A549 (cell line): ENCODE measurements at regions not wholly inside any gene's neighbourhood (a gene's known extent, or its start where the extent isn't known, plus 50 kb on each side); places are given as distances from the start of the nearest gene placed in this dataset.

Experiments
- ATAC-seq, 2 experiments: fragments of 200-7000 bp in 1 of 2; fragments of >200 bp in 1 of 2; cut with Nextera tagmentation in 1 of 2; cut with Tn5 transposase in 1 of 2; 3 replicates each; pipeline versions ENCODE4 v1.8.0 to v1.9.1; 2018 to 2020; ENCODE audit warnings: mild to moderate bottlenecking in 1 of 2, moderate library complexity in 1 of 2
- CTCF ChIA-PET: fragments of 300-600 bp; sonication (Branson Sonifier 250); formaldehyde crosslinking; extraction: SDS; loops from one replicate; lab custom pipeline; 2021; ENCODE audit warnings: antibody characterized with exemption, inconsistent platforms; lab: Yijun Ruan, JAX
- POLR2A ChIA-PET: fragments of 350-600 bp; formaldehyde crosslinking; extraction: SDS; loops from one replicate; lab custom pipeline; 2021; ENCODE audit warnings: antibody characterized with exemption, inconsistent platforms; lab: Yijun Ruan, JAX
- DNase-seq, 2 experiments: peaks; one replicate each; pipeline versions ENCODE4 v3.0.0 to v3.0.0-alpha.2; 2011 to 2016; ENCODE audit warnings: low read depth in 1 of 2, low spot score in 1 of 2
- FAIRE-seq: peaks from 2 replicates; lab custom pipeline; 2011; peaks lifted over from hg19 to GRCh38; lab: Jason Lieb, UNC
- H3K27ac ChIP-seq, 2 experiments: fragments of >200 bp; sonication (Bioruptor Twin); formaldehyde crosslinking; 3 replicates each; pipeline ENCODE4 v1.5.1; 2016 to 2017
- H3K4me1 ChIP-seq: fragments of >200 bp; sonication (Bioruptor Twin); formaldehyde crosslinking; 3 replicates; pipeline ENCODE4 v1.6.1; 2016
- H3K4me2 ChIP-seq: fragments of >200 bp; sonication (Bioruptor Twin); formaldehyde crosslinking; 3 replicates; pipeline ENCODE4 v1.6.1; 2016
- H3K4me3 ChIP-seq: fragments of >200 bp; sonication (Bioruptor Twin); formaldehyde crosslinking; 3 replicates; pipeline ENCODE4 v1.5.1; 2016
- H3K9me3 ChIP-seq: fragments of >200 bp; sonication (Bioruptor Twin); formaldehyde crosslinking; 3 replicates; pipeline ENCODE4 v1.6.1; 2016
- ATOH8 ChIP-seq: fragments of 250-450 bp; sonication (Bioruptor Pico); IDR thresholded peaks from 2 replicates; pipeline ENCODE4 v1.5.0; 2020; ENCODE audit warnings: low read depth, mild to moderate bottlenecking, moderate library complexity
- BCL3 ChIP-seq: fragments of >200 bp; sonication (Bioruptor Twin); formaldehyde crosslinking; IDR thresholded peaks from 3 replicates; pipeline ENCODE4 v1.6.1; 2016
- CBX2 ChIP-seq: fragments of 200-600 bp; sonication (generic); IDR thresholded peaks from 2 replicates; pipeline ENCODE4 v1.6.1; 2016; ENCODE audit warnings: low read depth, mild to moderate bottlenecking, borderline replicate concordance
- CEBPB ChIP-seq, 2 experiments: fragments of >200 bp in 1 of 2; sonication (Bioruptor Twin) in 1 of 2; formaldehyde crosslinking in 1 of 2; IDR thresholded peaks; 2 replicates each; pipeline ENCODE4 v1.6.1; 2012 to 2016
- CHD4 ChIP-seq: fragments of 200-600 bp; sonication (generic); IDR thresholded peaks from 2 replicates; pipeline ENCODE4 v1.6.1; 2016; ENCODE audit warnings: antibody characterized with exemption, mild to moderate bottlenecking, borderline replicate concordance
- CTCF ChIP-seq: fragments of >200 bp; sonication (Bioruptor Twin); formaldehyde crosslinking; IDR thresholded peaks from 3 replicates; pipeline ENCODE4 v1.5.1; 2016
- E2F6 ChIP-seq: IDR thresholded peaks from 2 replicates; pipeline ENCODE4 v1.6.1; 2012; ENCODE audit warnings: low read depth, borderline replicate concordance
- ELK1 ChIP-seq: fragments of 150-350 bp; IDR thresholded peaks from 2 replicates; pipeline ENCODE4 v1.6.1; 2014; ENCODE audit warnings: low read depth, mild to moderate bottlenecking, low read length
- EP300 ChIP-seq, 2 experiments: fragments of >200 bp; sonication (Bioruptor Twin); formaldehyde crosslinking; IDR thresholded peaks; 2 replicates in 1 of 2; 3 replicates in 1 of 2; pipeline ENCODE4 v1.6.1; 2016 to 2017
- ESRRA ChIP-seq: fragments of 150-350 bp; IDR thresholded peaks from 2 replicates; pipeline ENCODE4 v1.6.1; 2014; ENCODE audit warnings: mild to moderate bottlenecking, low read length, borderline replicate concordance
- FOSL2 ChIP-seq, 2 experiments: fragments of 450-650 bp in 1 of 2; fragments of >200 bp in 1 of 2; sonication (Bioruptor Twin) in 1 of 2; formaldehyde crosslinking; IDR thresholded peaks; 2 replicates each; pipeline versions ENCODE4 v1.5.0 to v1.6.1; 2016 to 2020; ENCODE audit warnings: mild to moderate bottlenecking in 1 of 2, moderate library complexity in 1 of 2
- GATA3 ChIP-seq: IDR thresholded peaks from 2 replicates; pipeline ENCODE4 v1.6.1; 2012; ENCODE audit warnings: borderline replicate concordance
- HOXA7 ChIP-seq: fragments of 250-450 bp; sonication (Bioruptor Pico); IDR thresholded peaks from 2 replicates; pipeline ENCODE4 v1.5.0; 2020; ENCODE audit warnings: mild to moderate bottlenecking, moderate library complexity
- HOXB13 ChIP-seq: fragments of 250-450 bp; sonication (Bioruptor Pico); IDR thresholded peaks from 2 replicates; pipeline ENCODE4 v1.5.0; 2020; ENCODE audit warnings: low read depth, mild to moderate bottlenecking, moderate library complexity
- HOXB5 ChIP-seq: fragments of 250-450 bp; sonication (Bioruptor Pico); IDR thresholded peaks from 2 replicates; pipeline ENCODE4 v1.5.0; 2020; ENCODE audit warnings: mild to moderate bottlenecking, moderate library complexity
- JUN ChIP-seq, 2 experiments: fragments of >200 bp; sonication (Bioruptor Twin); formaldehyde crosslinking; IDR thresholded peaks; 2 replicates in 1 of 2; 3 replicates in 1 of 2; pipeline ENCODE4 v1.6.1; 2016 to 2017
- JUNB ChIP-seq: fragments of >200 bp; sonication (Bioruptor Twin); formaldehyde crosslinking; IDR thresholded peaks from 2 replicates; pipeline ENCODE4 v1.6.1; 2016
- MAZ ChIP-seq: fragments of 150-350 bp; IDR thresholded peaks from 2 replicates; pipeline ENCODE4 v1.6.1; 2014; ENCODE audit warnings: antibody characterized with exemption, low read depth, low read length, borderline replicate concordance
- PHF8 ChIP-seq: fragments of 200-600 bp; sonication (generic); IDR thresholded peaks from 2 replicates; pipeline ENCODE4 v1.6.1; 2016; ENCODE audit warnings: low read depth, mild to moderate bottlenecking, antibody characterized with exemption, moderate library complexity, borderline replicate concordance
- RAD21 ChIP-seq, 2 experiments: fragments of >200 bp in 1 of 2; sonication (Bioruptor Twin) in 1 of 2; formaldehyde crosslinking in 1 of 2; IDR thresholded peaks in 1 of 2; conservative IDR thresholded peaks in 1 of 2; 2 replicates in 1 of 2; 3 replicates in 1 of 2; pipeline ENCODE4 v1.6.1; 2012 to 2018; ENCODE audit warnings: inconsistent platforms in 1 of 2
- RARB ChIP-seq: fragments of 250-450 bp; sonication (Bioruptor Pico); IDR thresholded peaks from 2 replicates; pipeline ENCODE4 v1.8.0; 2021; ENCODE audit warnings: mild to moderate bottlenecking, moderate library complexity
- RFX5 ChIP-seq: fragments of 450-650 bp; IDR thresholded peaks from 2 replicates; pipeline ENCODE4 v1.7.1; 2014; ENCODE audit warnings: antibody characterized with exemption, mild to moderate bottlenecking, moderate library complexity
- RNF2 ChIP-seq: fragments of 200-600 bp; sonication (generic); IDR thresholded peaks from 2 replicates; pipeline ENCODE4 v1.6.1; 2016; ENCODE audit warnings: low read depth, mild to moderate bottlenecking, antibody characterized with exemption, moderate library complexity, borderline replicate concordance
- SMC3 ChIP-seq: fragments of >200 bp; sonication (Bioruptor Twin); formaldehyde crosslinking; IDR thresholded peaks from 3 replicates; pipeline ENCODE4 v1.6.1; 2018; ENCODE audit warnings: inconsistent platforms
- TFCP2L1 ChIP-seq: fragments of 250-450 bp; sonication (Bioruptor Pico); IDR thresholded peaks from 2 replicates; pipeline ENCODE4 v1.5.0; 2021; ENCODE audit warnings: mild to moderate bottlenecking
- ZC3H11A ChIP-seq: fragments of 450-650 bp; IDR thresholded peaks from 2 replicates; pipeline ENCODE4 v1.6.1; 2014; ENCODE audit warnings: antibody characterized with exemption, mild to moderate bottlenecking
- ZNF302 ChIP-seq: fragments of 250-450 bp; sonication (Bioruptor Pico); IDR thresholded peaks from 2 replicates; pipeline ENCODE4 v1.9.0; 2021; ENCODE audit warnings: inconsistent platforms, mild to moderate bottlenecking, moderate library complexity
- ZSCAN20 ChIP-seq: fragments of 250-450 bp; sonication (Bioruptor Pico); IDR thresholded peaks from 2 replicates; pipeline ENCODE4 v1.8.0; 2022; ENCODE audit warnings: mild to moderate bottlenecking, moderate library complexity
- WGBS: methylation state at CpG from one replicate; pipeline ENCODE4 v1.1.6; 2017; ENCODE audit errors: missing lambda C conversion rate; 5-methylcytosine and 5-hydroxymethylcytosine counted together

- Histone ChIP-seq H3K27ac (no peak overlapping the region), H3K4me1 (peaks cover 21% of the 10 kb centered on the region), H3K4me2 (no peak overlapping the region), H3K9me3 (no peaks in the 10 kb centered on the region), H3K4me3 (no peak overlapping the region)
- DNase-seq (no peak), FAIRE-seq (no peak), ATAC-seq (no peak)
- WGBS, result 65% methylated on average over 3 of the region's 3 CpGs
- ChIA-PET CTCF (no interaction called here), POLR2A (no interaction called here)
- TF ChIP-seq PHF8, result no peak
- no peak for TF ChIP-seq HOXB5 (CRISPR knock-in tag)
- no peak for TF ChIP-seq CHD4
- TF ChIP-seq CTCF, result no peak
- TF ChIP-seq ELK1, result no peak
- TF ChIP-seq TFCP2L1, result no peak
- TF ChIP-seq ZC3H11A, result no peak
- no peak for TF ChIP-seq ZSCAN20
- no peak for TF ChIP-seq RARB
- no peak for TF ChIP-seq MAZ
- TF ChIP-seq HOXB13 (CRISPR knock-in tag), result no peak
- no peak for TF ChIP-seq FOSL2 (IDR thresholded peaks at IDR 0.05)
- no peak for TF ChIP-seq FOSL2 (CRISPR knock-in tag; IDR thresholded peaks at IDR 0.05)
- no peak for TF ChIP-seq RFX5
- no peak for TF ChIP-seq E2F6
- TF ChIP-seq HOXA7 (CRISPR knock-in tag), result no peak
- TF ChIP-seq RAD21 (conservative IDR thresholded peaks at IDR 0.05 in 1 of 2, IDR thresholded peaks at IDR 0.05 in 1 of 2), result no peak
- TF ChIP-seq ESRRA, result no peak
These were observed 416.5 kb upstream of the TGFBR2 start for GRCh38 chr3:30189900-30190299.

GRCh38 chr3:30193625-30194044, 412.8 kb upstream of the TGFBR2 start:
- ATAC-seq (no peak), DNase-seq (peak in 1 of 2 experiments; percentile 53), FAIRE-seq (peak; percentile 43)
- TF ChIP-seq JUNB, result peak; percentile 64
- peak in 1 of 2 experiments; percentile 22; a peak in 2 of 4 replicates for TF ChIP-seq CEBPB (IDR thresholded peaks at IDR 0.05)
- TF ChIP-seq CBX2, result no peak
- no peak for TF ChIP-seq ZNF302 (CRISPR knock-in tag)
- TF ChIP-seq RNF2, result no peak
- 0 out of 5 replicates have a peak, but pooled peaks of 1 of the 2 experiments have one; percentile 21 for TF ChIP-seq JUN (IDR thresholded peaks at IDR 0.05)
- no peak; the same call in 2 of the 3 replicates for TF ChIP-seq BCL3
- TF ChIP-seq EP300 (IDR thresholded peaks at IDR 0.05), result peak; percentile 45 to 49; a peak in 2 of 5 replicates
- TF ChIP-seq SMC3, result 0 out of 3 replicates have a peak, but pooled peaks have one; percentile 13
- no peak for TF ChIP-seq ATOH8
- TF ChIP-seq GATA3, result peak; percentile 84
- TF ChIP-seq MAZ, result no peak
- TF ChIP-seq FOSL2 (IDR thresholded peaks at IDR 0.05), result peak; percentile 56; the same call in 1 of the 2 replicates
- TF ChIP-seq FOSL2 (CRISPR knock-in tag; IDR thresholded peaks at IDR 0.05), result peak; percentile 69
- Histone ChIP-seq H3K9me3 (no peaks in the 10 kb centered on the region), H3K27ac (peak overlapping the region in 1 of 2 experiments; percentile 42; a peak in 2 of 6 replicates), H3K4me2 (peak overlapping the region; percentile 50), H3K4me3 (no peak overlapping the region), H3K4me1 (peaks cover 23% of the 10 kb centered on the region)
- POLR2A ChIA-PET, result no interaction called here
- CTCF ChIA-PET, result interaction anchor here (1.1 to 1.4 kb wide), 4 partner anchors 12 to 500 kb away, joined by 3 to 7 read pairs (median 4); no protein-coding TSS in a partner anchor
- 11% methylated on average over 2 of the region's 2 CpGs for WGBS
